HG03139 (cell line): ENCODE measurements at regions not wholly inside any gene's neighbourhood (a gene's known extent, or its start where the extent isn't known, plus 50 kb on each side); places are given as distances from the start of the nearest gene placed in this dataset.

Experiments used
- ATAC-seq: cut with Tn5 transposase; IDR thresholded peaks from one replicate; pipeline ENCODE4 v1.9.1; 2021; ENCODE audit not compliant: unreplicated experiment

DNA sequence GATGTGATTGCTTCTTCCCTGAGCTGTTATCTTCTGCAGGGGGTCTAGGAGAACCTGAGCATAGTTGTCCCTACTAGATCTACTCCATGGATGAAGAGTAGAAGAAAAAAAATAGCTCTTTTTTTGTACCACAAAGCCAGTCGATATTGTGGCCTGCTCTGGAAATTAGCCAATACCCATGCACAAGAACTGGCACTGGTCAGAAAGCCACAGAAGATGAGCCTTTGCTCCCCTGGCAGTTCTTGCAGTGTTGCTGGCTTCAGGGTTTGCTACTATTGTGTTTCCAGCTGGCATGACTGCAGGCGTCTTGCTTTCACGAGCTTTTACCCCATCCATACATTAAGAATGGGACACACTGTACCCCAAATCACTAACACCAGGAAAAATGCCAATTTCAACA lies 547.7 kb upstream of the KLF12 start:
- ATAC-seq, result no peak

DNA sequence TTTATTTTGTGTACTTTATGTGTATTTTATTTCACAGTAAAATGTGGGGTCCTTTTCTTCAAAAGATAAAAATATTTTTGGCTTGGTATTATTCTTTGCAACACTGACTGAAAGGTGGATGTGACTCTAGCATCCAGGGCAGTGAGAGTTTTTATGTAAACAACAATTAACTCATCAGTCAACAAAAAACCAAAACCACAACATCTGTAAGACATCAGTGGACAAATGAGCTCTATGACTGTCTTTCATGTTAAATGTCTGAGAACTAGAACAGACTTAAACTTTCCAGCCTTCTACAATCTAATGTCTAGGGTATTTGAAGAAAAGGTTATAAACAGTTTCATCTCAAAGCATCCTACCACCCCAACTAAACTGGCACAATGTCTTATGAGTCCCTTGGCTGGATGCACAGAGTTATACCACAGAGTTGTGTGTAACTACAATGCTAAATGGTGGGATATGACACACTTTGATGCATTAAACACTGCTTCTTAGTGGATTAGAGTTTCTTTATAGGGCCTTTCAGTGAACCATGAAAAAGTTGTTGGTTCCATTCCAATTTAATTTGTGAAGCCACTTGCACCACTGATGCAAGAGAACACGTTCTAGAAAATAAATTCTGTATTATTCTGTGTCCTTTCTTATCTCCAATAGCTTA lies 544.2 kb upstream of the KLF12 start:
- no peak for ATAC-seq

DNA sequence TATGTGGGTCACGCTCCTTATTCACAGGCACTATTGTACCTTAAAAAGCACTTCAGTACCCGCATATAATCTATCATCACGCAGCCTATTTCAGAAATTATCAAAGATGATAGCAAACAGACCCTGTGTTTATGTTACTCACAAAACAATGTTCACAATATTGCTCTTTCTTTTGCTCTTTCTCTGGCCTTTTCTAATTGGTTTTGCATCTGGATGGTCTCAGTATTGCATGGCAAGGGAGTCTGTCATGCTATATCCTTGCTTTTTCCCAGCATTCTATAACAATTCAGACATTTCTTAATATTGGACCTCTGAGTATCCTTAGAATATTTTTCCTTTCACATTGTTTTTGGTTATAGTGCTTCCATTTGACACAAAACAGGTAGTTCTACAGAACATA lies 541.8 kb upstream of the KLF12 start:
- no peak for ATAC-seq

DNA sequence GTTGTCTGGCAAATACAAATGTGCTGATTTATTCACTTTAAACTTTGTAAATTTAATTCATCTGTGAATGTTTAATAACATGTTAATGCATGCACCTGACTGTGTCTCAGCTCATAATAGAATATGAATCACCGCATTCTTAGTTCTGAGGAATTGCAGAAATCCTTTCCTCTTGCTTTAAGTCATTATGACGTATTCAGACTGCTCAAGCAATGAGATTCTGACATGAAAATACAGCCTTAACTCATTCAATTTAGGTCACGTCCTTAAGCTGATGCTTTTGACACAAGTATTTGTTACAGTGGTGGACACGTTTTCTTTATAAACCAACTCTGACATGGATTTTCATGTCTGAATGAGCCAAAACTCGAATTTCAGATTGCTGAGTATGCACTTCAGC lies 541.0 kb upstream of the KLF12 start:
- ATAC-seq, result no peak

DNA sequence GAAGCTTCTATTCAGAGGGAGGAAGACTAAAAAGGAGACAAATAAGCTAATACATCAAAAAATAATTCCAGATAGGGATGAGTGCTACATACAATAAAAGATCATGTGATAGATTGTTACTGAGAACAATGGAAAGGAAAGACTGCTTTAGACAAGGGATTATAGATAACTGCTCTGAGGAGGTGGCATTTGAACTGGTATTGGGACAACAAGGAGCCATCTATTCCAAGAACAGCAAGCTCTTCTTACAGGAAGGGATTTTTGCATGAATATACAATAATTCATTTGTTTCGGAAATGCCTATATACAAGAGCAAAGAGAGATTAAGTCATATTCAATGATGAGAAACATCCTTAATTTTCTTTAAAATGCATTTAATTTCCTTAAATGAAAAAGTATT lies 540.5 kb upstream of the KLF12 start:
- no peak for ATAC-seq

DNA sequence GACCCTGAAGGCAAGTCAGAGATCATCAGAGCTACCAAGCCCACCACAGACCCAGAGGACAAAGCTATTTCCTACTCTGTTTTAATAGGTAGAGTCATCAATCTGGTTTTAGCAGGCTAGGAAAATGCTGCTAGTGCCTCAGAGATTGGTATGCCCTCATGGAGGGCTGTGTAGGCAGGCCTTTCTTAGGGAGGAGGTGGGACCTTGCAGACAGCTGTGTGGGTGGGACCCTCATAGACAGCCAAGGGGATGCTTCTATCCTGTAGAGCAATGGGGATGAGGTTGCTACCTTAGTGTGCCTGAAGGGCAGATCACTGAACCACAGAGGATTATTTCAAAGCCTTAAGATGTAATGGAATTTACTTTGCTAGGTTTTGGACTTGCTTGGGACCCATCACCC lies 534.9 kb upstream of the KLF12 start:
- ATAC-seq, result no peak

DNA sequence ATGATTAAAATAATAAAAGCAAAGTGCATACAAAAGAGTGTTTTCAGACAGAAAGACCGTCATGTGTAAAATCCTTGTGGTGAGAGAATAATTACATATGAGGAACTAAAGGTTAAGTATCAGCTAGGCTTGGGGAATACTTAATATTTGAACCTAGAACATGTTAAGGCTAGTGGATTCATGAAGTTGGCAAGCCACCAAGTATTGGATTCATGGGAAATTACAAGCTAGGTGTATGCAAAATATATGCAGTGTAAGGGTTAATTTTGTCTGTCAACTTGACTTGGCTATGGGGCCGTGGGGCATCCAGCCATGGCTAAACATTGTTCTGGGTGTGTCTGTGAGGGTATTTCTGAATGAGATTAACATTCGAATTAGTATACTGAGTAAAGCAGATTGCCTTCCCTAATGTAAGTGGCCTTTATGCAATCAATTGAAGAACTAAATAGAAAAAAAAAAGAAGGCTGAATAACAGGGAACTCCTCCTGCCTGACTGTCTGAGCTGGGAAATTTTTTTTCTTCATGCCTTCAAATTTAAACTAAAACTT lies 533.5 kb upstream of the KLF12 start:
- no peak for ATAC-seq

DNA sequence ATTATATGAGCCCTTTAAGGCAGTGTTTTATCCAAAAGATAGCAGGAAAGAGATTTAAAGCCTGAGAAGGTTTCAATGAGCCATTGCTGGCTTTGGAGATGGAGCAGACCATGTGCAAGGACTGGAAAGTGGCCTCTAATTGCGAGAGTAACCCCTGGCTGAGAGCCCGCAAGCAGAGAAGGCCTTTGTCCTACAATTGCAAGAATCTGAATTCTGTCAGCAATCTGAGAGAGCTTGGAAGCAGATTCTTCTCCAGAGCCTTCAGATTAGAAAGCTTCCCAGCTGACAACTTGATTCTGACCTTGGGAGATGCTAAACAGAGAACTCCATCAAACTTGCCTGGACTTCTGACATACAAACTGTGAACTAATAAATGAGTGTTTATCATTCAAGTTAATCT lies 528.7 kb upstream of the KLF12 start:
- ATAC-seq, result no peak

DNA sequence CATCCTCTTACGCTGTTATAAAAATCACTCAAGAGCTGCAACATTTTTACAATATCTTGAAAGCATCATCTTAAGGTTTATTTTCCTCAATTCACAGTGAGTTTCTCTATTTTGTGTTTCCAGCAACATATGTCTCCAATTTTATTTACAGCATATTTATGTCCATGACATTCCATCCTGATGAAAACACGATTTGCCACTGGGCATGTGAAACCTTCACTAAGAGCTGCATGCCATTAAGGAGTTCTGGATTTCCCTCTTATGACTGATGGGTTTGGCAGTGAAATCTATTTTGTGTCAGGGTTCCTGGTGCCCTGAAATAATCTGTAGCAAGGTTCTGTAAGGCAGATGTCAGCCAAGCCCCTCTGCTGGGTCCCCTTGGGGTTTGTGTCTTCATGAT lies 527.6 kb upstream of the KLF12 start:
- ATAC-seq, result no peak

DNA sequence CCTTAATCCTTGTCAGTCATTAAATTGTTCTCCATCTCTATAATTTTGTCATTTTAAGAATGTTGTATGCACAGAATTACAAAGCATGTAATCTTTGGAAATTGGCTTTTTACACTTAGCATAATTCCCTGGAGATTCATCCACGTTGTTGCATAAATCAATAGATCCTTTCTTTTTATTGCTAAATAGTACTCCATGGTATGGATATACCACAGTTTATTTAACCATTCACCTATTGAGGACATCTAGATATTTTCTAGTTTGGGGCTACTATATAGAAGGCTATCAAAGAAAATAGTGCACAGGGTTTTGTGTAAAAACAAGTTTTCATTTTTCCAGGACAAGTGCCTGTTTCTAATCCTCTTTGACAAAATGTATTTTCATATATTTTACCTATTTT lies 523.6 kb upstream of the KLF12 start:
- no peak for ATAC-seq

DNA sequence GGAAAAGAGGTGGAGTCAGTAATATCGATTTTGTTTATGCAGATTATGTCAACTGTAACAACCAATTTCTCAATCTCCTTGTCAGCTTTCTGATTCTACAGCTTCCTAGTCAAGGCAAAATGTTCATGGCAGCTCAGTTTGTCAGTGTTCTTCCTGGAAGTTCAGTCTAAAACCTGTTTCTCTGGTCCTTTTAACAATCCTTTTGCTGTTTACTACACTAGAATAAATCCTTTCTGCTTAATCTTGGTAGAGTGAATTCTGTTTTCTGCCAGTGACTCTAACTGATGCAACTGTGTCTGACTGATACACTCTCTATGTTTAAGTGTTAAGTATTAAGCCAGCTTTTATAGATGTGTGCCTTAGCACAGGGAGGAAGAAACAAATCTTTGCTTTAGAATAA lies 516.9 kb upstream of the KLF12 start:
- ATAC-seq, result no peak

DNA sequence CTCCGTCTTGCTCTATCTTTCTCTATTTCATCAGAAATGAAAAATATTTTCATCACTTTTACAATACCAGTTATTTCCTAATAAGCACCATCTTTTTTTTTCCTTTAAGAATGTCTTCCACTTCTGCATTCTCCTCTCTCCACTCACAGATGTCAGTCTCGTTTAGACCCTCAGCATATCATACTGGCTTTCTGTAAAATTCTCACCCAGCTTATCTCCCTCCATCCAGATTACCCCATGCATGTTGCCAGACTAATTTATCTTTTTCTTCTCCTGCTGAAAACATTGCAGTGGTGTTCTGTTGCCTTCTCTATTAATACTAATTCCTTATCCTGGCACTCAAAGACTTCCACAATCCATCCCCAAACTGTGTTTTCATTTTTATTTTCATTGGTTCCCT lies 513.8 kb upstream of the KLF12 start:
- no peak for ATAC-seq

DNA sequence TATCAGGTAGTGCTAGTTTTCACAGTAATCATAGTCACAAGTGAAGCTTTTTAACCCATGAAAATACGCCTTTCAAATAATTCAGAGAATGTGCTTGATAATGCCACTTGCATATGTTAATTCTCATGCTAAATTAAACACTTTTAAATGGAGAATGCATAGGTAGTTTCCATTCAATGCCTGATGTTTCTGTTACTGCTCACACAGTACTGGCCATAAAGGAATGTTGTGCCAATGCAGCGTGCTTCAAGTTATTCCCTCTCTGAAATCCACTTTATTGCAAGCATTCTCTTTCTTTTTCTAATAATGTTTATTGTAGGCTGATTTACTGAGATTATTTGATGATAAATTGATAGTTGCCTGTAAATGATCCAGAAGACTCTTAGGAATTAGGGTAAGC lies 513.0 kb upstream of the KLF12 start:
- no peak for ATAC-seq

DNA sequence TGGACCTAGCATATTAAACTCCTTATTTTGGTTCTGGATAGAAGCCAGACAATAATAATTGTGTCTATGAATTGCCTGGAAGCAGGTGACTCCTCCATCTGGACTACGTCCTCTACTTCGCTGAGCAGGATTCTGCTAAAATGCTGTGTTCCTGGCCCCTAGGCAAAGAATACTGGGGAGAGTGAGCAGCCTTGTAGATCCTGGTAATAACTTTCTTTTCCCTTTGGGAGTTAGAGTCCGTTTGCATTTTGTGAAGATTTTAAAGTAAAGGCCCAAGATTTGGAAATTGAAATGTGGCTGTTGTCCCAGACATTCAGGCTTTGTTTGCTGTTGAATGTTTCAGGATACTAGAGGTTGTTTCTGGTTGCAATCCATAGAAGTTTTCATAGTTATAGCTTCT lies 511.9 kb upstream of the KLF12 start:
- ATAC-seq, result no peak

DNA sequence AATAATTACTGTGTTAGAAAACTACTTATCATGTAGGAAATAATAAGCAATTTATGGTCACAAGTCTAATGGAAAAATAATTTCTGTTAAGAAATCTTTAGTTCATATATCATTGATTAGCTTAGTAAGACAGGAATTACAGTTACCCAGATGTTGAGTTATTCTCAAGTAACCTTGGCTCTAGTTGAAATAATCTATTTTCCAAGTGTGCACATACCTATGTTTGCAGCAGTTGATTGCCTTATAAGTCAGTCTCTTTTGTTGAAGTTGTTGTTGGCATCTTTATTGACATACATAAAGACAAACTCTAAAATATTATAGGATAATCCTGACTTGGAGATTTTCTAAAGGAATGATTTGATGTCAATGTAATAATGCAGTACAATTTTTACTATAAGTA lies 511.4 kb upstream of the KLF12 start:
- ATAC-seq, result no peak

DNA sequence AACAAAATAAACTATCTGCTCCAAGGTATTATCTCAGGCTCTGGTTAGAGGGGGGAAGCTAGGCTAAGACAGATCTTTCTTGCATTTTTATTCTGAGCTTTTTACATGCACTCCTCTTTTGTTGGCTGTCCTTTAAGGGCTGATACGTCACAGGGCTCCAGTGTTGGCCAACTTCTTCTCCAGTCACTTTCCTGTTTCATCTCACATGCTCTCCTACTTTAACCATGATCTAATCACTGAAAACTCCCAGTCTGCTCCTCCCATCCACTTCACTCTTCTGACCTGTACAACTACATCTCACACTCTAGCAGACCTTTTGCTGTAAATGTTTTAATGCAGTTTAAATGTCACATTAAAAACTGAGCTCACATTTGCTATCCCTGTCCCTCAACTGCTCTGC lies 510.0 kb upstream of the KLF12 start:
- ATAC-seq, result no peak

DNA sequence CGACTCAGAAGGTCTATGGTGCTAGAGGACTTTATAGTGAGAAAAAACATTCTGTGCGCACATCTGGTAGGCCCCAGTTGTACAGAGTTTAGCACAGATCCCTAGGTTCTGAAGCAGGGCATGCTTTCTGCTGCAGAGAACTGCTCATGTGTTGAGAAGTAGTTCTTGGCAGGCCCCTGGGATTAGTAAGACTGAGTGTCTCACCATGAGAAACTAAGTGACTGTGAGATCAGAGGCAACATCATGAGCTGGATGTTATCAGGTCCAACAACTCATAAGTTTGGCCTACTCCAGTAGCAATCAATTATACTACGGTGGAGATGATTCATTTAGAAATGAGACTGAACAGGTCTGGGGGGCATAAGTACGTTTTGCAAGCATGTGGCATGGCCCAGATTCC lies 507.4 kb upstream of the KLF12 start:
- no peak for ATAC-seq

DNA sequence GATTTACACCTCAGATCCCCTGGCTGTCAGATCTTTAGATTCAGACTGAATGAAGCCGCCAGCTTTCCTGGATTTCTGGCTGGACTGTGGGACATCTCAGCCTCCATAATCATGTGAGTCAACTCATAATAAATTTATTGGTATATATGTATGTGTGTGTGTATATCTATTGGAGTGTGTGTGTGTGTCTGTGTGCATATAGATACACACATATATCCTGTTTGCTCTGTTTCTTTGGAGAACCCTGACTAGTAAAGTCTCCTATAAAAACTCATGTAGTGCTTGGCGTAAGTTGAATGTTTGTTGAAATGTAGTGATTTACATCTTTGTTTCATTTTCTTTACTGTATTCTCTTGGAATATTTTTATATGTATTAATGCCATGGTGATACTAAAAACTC lies 499.5 kb upstream of the KLF12 start:
- ATAC-seq, result no peak

DNA sequence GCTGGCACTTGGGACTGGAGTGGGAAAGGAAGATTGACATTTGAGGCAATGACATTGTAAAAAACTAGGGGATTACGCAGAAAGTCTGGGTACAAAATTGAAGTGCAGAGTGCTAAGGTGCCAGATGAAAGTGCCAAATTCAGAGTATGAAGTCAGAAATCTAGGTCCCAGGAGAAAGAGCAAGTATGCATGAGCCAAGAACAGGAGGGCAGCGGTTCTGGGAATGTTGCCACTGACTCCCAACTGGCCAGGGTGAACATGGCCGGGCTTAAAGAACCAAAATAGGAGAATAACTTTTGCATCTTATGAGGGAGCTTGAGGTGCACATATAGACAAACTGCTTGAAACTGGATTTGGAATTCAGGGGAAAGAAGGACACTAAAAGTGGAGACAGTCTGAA lies 495.8 kb upstream of the KLF12 start:
- no peak for ATAC-seq

DNA sequence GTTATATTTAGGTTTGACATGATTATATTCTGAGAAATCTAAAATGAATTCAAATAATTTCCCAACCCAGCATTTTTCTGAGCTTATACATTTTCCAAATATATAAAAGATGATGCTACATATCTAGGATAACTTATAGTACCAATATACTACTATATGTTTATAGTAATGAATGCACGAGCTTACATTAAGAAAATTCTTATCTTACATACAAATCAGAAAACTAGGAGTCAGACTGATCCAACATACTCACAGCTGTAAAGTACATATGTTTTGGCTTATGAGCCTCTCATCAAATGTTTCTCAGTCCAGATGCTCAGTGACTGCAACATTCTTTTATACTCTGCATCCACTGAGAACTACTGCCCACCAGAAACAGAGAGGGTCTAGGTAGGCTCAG lies 491.3 kb upstream of the KLF12 start:
- no peak for ATAC-seq

DNA sequence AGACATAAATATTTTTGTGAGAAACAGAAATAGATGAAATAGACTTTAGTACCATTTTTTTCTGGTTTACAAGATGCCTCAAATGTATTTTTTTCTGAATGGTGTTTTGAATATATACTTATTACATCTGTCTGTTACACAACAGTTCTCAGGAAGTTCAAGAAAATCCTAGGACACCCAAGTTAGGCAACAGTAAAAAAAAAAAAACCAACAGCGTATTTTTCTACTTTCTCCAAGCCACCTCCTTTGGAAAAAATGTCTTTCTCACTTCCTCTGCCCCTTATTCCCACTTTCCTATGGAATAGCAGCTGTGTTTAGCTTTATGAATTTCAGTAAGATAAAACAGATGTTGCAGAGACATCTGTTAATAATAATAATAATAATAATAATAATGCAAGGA lies 489.6 kb upstream of the KLF12 start:
- ATAC-seq, result no peak

DNA sequence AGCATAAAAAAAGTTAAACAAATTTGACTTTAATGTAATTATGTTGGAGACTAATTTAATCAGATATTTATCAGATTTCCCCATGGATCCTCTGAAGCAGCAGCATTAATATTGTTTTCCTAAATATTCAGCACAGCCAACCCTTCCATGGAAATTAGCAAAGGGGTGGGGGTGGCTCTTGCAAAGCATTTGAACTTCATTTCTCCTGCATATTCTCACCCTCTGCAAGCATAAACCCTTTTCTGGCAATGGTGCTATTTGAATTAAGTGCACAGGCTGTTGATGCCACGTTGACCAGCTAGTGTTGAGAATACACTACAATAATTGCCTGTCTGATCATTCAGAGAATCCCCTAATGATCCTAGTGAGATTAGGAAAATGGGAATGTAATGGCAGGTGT lies 488.1 kb upstream of the KLF12 start:
- no peak for ATAC-seq

DNA sequence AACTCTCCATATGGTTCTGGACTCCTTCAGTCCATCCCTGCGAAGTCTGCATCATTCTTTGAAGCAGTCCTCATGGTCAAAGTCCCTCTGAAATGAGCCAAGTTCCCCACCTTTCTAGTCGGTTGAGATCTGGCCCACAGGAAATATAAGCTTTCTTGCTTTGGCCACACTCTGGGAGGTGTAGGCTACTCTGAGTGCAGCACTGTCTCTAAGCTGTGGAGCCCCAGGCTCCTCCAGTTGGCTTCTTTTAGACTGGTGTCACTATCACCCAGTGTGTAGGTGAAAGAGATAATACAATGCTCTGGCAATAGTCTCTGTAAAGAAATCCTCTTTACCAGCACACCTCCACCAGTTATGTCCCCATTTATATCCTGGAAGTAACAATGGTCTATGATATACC lies 486.5 kb upstream of the KLF12 start:
- no peak for ATAC-seq

DNA sequence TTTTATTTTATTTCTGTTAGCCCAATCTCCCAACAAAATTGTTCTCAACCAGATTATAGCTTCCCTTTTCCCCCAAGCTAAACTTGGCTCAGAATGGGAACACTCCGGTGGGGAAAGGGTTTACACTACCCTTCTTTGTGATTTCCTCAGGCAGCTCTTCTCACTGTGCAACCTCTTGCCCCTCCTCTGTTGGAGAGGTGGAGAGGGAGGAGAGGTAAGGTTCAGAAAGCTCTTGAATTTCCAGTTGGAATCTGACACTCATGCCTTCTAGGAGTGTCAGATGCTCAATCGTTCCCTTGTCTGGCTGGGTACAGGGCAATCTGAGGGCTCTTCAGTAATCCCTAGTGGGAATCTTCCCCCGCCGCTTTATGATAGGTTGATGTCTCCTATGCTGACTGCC lies 486.1 kb upstream of the KLF12 start:
- no peak for ATAC-seq
